Stomach (tissue), 8 donors: ENCODE measurements at regions not wholly inside any gene's neighbourhood (a gene's known extent, or its start where the extent isn't known, plus 50 kb on each side); places are given as distances from the start of the nearest gene placed in this dataset.

Experiments used
- DNase-seq, 2 donors: peaks; one replicate each; pipeline versions ENCODE4 v3.0.0 to v3.0.0-alpha.2; 2013 to 2019
- H3K27ac ChIP-seq, 5 donors: fragments of 200-600 bp in 4 of 5; sonication (generic) in 4 of 5; one replicate each; pipeline ENCODE4 v1.5.1; 2013 to 2019; ENCODE audit warnings: mild to moderate bottlenecking in 1 of 5, moderate library complexity in 1 of 5
- H3K27me3 ChIP-seq, 3 donors: fragments of 200-600 bp; sonication (generic); one replicate each; pipeline ENCODE4 v1.5.1; 2017 to 2019; ENCODE audit warnings: mixed run types in 1 of 3
- H3K36me3 ChIP-seq, 4 donors: fragments of 200-600 bp; sonication (generic); 1 replicate in 3 of 4; 2 replicates in 1 of 4; pipeline ENCODE4 v1.5.1; 2016 to 2019
- H3K4me1 ChIP-seq, 4 donors: fragments of 200-600 bp; sonication (generic); one replicate each; pipeline ENCODE4 v1.5.1; 2016 to 2019
- H3K4me3 ChIP-seq, 4 donors: fragments of 200-600 bp; sonication (generic) in 3 of 4; one replicate each; pipeline ENCODE4 v1.5.1; 2016 to 2019; ENCODE audit warnings: mild to moderate bottlenecking in 1 of 4
- H3K9me3 ChIP-seq, 4 donors: fragments of 200-600 bp; sonication (generic); one replicate each; pipeline ENCODE4 v1.5.1; 2016 to 2019
- EP300 ChIP-seq: sonication (generic); formaldehyde crosslinking; IDR thresholded peaks from one replicate; pipeline ENCODE4 v1.6.1; 2017; ENCODE audit warnings: antibody characterized with exemption
- POLR2A ChIP-seq, 4 donors: fragments of 450-650 bp; IDR thresholded peaks; one replicate each; pipeline ENCODE4 v1.6.1; 2016; ENCODE audit warnings: antibody characterized with exemption in 4 of 4, control low read depth in 2 of 4, mild to moderate bottlenecking in 1 of 4, moderate library complexity in 1 of 4
- POLR2AphosphoS5 ChIP-seq, 3 donors: sonication (generic); formaldehyde crosslinking; IDR thresholded peaks; one replicate each; pipeline ENCODE4 v1.6.1; 2016; ENCODE audit warnings: antibody characterized with exemption in 3 of 3
- WGBS, 5 donors: extraction: QIAGEN DNeasy Blood & Tissue Kit in 3 of 5; methylation state at CpG; one replicate each; pipeline versions ENCODE4 v1.1.5 to v1.1.7; 2013 to 2018; 5-methylcytosine and 5-hydroxymethylcytosine counted together
- intact Hi-C: fragments of 100-400 bp; cut with DNase I; formaldehyde crosslinking; loops from one replicate; pipeline ENCODE4 v1.15.1; 2023; ENCODE audit warnings: low total_unique reads
- TF ChIP-seq, protein P1 (sequence below), 7 experiments: fragments of 450-650 bp in 4 of 7; fragments of 200-600 bp in 3 of 7; sonication (generic) in 3 of 7; IDR thresholded peaks; one replicate each; pipeline ENCODE4 v1.5.1; 2016 to 2019; ENCODE audit warnings: antibody characterized with exemption in 7 of 7, control low read depth in 2 of 7, mild to moderate bottlenecking in 1 of 7
- donor health status: healthy with polysubstance abuse.
- donor health status: Bipolar disorder and iron deficiency.
- donor health status: healthy.

DNA sequence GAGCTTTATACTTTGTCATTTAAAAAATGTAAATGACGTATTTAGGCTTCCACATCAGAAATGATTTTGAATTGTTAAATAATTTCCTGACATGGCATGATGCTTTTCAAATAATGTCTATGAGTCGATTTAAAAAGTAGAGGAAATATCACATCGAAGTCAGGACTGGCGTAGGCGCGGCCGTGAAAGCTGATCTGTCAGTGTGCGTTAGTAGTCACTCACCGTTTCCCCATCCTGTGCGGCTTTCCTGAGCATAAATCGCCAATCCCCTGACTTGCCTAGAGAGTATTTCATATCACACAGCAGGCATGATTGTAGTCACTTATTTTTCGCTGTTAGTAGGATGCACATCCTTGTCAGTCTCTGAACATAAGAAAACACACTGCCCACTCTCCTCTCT, 843.1 kb downstream of the SOCS6 start:
- Histone ChIP-seq H3K36me3 (no peaks in the 10 kb centered on the region), H3K27me3 (no peaks in the 10 kb centered on the region), H3K27ac (no peak overlapping the region), H3K4me1 (no peaks in the 10 kb centered on the region), H3K4me3 (no peak overlapping the region), H3K9me3 (peaks cover 0 to 9% (median 0%) of the 10 kb centered on the region in 4 donors)
- WGBS, 5 donors = 87 to 93% (median 91%) methylated on average over 12 of the region's 12 CpGs
- DNase-seq = no peak
- TF ChIP-seq POLR2AphosphoS5 (IDR thresholded peaks at IDR 0.05) (no peak), EP300 (no peak), POLR2A (IDR thresholded peaks at IDR 0.05) (no peak)
- TF ChIP-seq, protein P1, sequence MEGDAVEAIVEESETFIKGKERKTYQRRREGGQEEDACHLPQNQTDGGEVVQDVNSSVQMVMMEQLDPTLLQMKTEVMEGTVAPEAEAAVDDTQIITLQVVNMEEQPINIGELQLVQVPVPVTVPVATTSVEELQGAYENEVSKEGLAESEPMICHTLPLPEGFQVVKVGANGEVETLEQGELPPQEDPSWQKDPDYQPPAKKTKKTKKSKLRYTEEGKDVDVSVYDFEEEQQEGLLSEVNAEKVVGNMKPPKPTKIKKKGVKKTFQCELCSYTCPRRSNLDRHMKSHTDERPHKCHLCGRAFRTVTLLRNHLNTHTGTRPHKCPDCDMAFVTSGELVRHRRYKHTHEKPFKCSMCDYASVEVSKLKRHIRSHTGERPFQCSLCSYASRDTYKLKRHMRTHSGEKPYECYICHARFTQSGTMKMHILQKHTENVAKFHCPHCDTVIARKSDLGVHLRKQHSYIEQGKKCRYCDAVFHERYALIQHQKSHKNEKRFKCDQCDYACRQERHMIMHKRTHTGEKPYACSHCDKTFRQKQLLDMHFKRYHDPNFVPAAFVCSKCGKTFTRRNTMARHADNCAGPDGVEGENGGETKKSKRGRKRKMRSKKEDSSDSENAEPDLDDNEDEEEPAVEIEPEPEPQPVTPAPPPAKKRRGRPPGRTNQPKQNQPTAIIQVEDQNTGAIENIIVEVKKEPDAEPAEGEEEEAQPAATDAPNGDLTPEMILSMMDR (IDR thresholded peaks at IDR 0.05) = no peak
- intact Hi-C loops = no loop called here

DNA sequence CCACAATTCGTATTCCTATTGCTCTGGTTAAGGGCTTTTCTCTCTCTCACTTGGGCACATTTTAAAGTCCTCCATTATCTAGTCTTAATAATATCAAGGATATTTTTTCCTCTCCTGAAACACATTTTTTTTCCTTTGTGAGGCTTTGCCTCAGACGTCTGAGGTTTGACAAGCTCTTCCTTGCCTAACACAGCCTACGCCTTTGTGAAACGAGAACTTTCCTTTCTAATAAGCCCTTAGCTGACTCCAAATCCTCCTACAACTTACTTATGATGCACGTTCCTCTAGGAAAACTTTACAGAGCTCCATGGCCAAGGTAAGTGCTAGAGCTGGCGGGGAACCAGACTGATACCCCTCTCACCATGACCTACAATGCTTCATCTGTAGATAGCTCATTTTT, 841.5 kb downstream of the SOCS6 start:
- no peak overlapping the region for H3K4me3 ChIP-seq
- H3K4me1 ChIP-seq = no peaks in the 10 kb centered on the region
- intact Hi-C loops = no loop called here
- TF ChIP-seq, protein P1 (IDR thresholded peaks at IDR 0.05) = no peak
- no peak for TF ChIP-seq POLR2AphosphoS5 (IDR thresholded peaks at IDR 0.05)
- no peak for TF ChIP-seq POLR2A (IDR thresholded peaks at IDR 0.05)
- TF ChIP-seq EP300 = no peak
- no peaks in the 10 kb centered on the region for H3K27me3 ChIP-seq
- 76 to 85% (median 80%) methylated on average over 6 of the region's 6 CpGs for WGBS, 5 donors
- no peaks in the 10 kb centered on the region for H3K36me3 ChIP-seq
- peaks cover 0 to 9% (median 0%) of the 10 kb centered on the region in 4 donors for H3K9me3 ChIP-seq
- DNase-seq = no peak
- no peak overlapping the region for H3K27ac ChIP-seq

DNA sequence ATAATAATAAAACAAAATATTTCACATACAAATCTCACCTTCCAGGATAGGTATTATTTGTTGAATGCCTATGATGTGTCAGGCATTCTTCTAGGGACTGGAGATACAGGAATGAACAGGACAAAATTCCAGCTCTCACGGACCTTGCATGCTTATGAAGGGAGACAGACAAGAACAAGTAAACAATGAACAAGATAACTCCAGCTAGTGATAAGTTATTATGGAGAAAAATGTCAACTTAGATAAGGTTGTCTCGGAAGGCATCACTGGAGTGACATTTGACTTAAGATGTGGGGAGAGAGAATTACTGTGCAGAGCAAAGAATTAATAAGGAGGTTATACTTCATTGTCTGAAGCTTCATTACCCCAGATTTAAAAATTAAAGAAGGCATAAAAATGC, 836.7 kb downstream of the SOCS6 start:
- DNase-seq = no peak
- Histone ChIP-seq H3K4me1 (no peaks in the 10 kb centered on the region), H3K36me3 (no peaks in the 10 kb centered on the region), H3K4me3 (no peak overlapping the region), H3K9me3 (peaks cover 0 to 28% (median 14%) of the 10 kb centered on the region in 4 donors), H3K27ac (no peak overlapping the region), H3K27me3 (no peaks in the 10 kb centered on the region)
- whole genome bisulfite sequencing, 5 donors = 25 to 31% (median 27%) methylated on average over 2 of the region's 2 CpGs
- TF ChIP-seq, protein P1 (IDR thresholded peaks at IDR 0.05) = no peak
- TF ChIP-seq POLR2AphosphoS5 (IDR thresholded peaks at IDR 0.05) (no peak), POLR2A (IDR thresholded peaks at IDR 0.05) (no peak), EP300 (no peak)
- intact Hi-C loops = no loop called here

DNA sequence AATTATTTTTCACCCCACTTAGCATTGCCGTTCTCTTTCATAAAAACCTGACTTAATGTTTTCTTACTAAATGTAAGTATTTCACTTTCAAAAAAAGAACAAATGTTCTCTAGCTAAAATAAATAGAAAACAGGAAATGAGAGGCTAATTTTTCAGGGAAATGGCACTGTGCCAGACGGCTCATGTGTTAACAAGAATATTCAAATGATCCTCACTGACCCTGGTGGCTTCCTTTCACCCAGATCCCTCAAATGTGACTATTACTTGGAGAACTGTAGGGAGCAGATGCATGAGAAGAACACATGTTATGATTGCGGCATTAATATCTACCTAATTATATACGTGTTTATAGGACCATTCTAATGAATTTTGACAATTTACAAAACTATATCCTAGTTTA, 827.7 kb downstream of the SOCS6 start:
- DNase-seq = peak in 1 of 2 donors; percentile 4
- intact Hi-C loops = no loop called here
- H3K27ac ChIP-seq = no peak overlapping the region
- no peaks in the 10 kb centered on the region for H3K4me1 ChIP-seq
- 47 to 60% (median 54%) methylated on average over 4 of the region's 4 CpGs for WGBS, 5 donors
- TF ChIP-seq, protein P1 (IDR thresholded peaks at IDR 0.05) = no peak
- TF ChIP-seq POLR2A (IDR thresholded peaks at IDR 0.05) = no peak
- no peak for TF ChIP-seq POLR2AphosphoS5 (IDR thresholded peaks at IDR 0.05)
- no peak for TF ChIP-seq EP300
- no peaks in the 10 kb centered on the region for H3K27me3 ChIP-seq
- peaks cover 0 to 17% (median 10%) of the 10 kb centered on the region in 4 donors for H3K9me3 ChIP-seq
- no peak overlapping the region for H3K4me3 ChIP-seq
- H3K36me3 ChIP-seq = no peaks in the 10 kb centered on the region
